ENCODE measurements at regions not wholly inside any gene's neighbourhood (a gene's known extent, or its start where the extent isn't known, plus 50 kb on each side); places are given as distances from the start of the nearest gene placed in this dataset.

DNA sequence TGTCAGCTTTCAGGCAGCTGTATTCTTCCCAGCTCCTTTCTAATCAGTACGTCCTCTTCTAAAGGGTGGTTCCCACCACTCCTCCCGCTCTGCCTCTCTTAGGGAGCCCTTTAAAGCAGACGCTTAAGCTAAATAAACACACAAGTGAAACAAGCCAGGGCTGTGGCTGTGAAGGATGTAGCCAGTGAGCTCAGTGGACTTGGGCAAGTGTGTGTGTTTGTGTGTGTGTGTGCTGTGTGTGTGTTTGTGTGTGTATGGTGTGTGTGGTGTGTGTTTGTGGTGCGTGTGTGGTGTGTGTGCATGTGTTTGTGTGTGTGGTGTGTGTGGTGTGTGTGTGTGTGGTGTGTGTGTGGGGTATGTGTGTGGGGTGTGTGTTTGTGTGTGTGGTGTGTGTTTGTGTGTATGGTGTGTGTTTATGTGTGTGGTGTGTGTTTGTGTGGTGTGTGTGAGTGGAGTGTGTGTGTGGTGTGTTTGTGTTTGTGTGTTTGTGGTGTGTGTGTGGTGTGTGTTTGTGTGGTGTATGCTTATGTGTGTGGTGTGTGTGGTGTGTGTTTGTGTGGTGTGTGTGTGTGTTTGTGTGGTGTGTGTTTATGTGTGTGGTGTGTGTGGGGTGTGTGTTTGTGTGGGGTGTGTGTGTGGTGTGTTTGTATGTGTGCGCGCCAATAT lies 283.3 kb downstream of the PTTG2 start:
- TF ChIP-seq MYBL2 (CRISPR knock-in tag; IDR thresholded peaks at IDR 0.05) = no peak
- TF ChIP-seq NFYB (CRISPR knock-in tag; conservative IDR thresholded peaks at IDR 0.05; ENCODE audit: low read depth) = no peak
- no peak for TF ChIP-seq NFATC4 (CRISPR knock-in tag; IDR thresholded peaks at IDR 0.05)
- no peak for TF ChIP-seq ELF4 (CRISPR knock-in tag; IDR thresholded peaks at IDR 0.05; ENCODE audit: low read depth)
- no peak for TF ChIP-seq ZNF121 (CRISPR knock-in tag; IDR thresholded peaks at IDR 0.05)
- TF ChIP-seq CREB1 (CRISPR knock-in tag; IDR thresholded peaks at IDR 0.05) = no peak
- TF ChIP-seq, protein P1, sequence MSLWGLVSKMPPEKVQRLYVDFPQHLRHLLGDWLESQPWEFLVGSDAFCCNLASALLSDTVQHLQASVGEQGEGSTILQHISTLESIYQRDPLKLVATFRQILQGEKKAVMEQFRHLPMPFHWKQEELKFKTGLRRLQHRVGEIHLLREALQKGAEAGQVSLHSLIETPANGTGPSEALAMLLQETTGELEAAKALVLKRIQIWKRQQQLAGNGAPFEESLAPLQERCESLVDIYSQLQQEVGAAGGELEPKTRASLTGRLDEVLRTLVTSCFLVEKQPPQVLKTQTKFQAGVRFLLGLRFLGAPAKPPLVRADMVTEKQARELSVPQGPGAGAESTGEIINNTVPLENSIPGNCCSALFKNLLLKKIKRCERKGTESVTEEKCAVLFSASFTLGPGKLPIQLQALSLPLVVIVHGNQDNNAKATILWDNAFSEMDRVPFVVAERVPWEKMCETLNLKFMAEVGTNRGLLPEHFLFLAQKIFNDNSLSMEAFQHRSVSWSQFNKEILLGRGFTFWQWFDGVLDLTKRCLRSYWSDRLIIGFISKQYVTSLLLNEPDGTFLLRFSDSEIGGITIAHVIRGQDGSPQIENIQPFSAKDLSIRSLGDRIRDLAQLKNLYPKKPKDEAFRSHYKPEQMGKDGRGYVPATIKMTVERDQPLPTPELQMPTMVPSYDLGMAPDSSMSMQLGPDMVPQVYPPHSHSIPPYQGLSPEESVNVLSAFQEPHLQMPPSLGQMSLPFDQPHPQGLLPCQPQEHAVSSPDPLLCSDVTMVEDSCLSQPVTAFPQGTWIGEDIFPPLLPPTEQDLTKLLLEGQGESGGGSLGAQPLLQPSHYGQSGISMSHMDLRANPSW (CRISPR knock-in tag; conservative IDR thresholded peaks at IDR 0.05; ENCODE audit: low read depth) = no peak
- TF ChIP-seq, protein P2, sequence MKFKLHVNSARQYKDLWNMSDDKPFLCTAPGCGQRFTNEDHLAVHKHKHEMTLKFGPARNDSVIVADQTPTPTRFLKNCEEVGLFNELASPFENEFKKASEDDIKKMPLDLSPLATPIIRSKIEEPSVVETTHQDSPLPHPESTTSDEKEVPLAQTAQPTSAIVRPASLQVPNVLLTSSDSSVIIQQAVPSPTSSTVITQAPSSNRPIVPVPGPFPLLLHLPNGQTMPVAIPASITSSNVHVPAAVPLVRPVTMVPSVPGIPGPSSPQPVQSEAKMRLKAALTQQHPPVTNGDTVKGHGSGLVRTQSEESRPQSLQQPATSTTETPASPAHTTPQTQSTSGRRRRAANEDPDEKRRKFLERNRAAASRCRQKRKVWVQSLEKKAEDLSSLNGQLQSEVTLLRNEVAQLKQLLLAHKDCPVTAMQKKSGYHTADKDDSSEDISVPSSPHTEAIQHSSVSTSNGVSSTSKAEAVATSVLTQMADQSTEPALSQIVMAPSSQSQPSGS (CRISPR knock-in tag; IDR thresholded peaks at IDR 0.05; ENCODE audit: borderline replicate concordance, low read depth) = no peak
- TF ChIP-seq, protein P3, sequence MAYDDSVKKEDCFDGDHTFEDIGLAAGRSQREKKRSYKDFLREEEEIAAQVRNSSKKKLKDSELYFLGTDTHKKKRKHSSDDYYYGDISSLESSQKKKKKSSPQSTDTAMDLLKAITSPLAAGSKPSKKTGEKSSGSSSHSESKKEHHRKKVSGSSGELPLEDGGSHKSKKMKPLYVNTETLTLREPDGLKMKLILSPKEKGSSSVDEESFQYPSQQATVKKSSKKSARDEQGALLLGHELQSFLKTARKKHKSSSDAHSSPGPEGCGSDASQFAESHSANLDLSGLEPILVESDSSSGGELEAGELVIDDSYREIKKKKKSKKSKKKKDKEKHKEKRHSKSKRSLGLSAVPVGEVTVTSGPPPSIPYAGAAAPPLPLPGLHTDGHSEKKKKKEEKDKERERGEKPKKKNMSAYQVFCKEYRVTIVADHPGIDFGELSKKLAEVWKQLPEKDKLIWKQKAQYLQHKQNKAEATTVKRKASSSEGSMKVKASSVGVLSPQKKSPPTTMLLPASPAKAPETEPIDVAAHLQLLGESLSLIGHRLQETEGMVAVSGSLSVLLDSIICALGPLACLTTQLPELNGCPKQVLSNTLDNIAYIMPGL (CRISPR knock-in tag; IDR thresholded peaks at IDR 0.05) = no peak
- TF ChIP-seq RELA (CRISPR knock-in tag; IDR thresholded peaks at IDR 0.05; ENCODE audit: borderline replicate concordance) = no peak
- no peak for TF ChIP-seq ZNF416 (CRISPR knock-in tag; IDR thresholded peaks at IDR 0.05)
- TF ChIP-seq NR3C1 (CRISPR knock-in tag; conservative IDR thresholded peaks at IDR 0.05; ENCODE audit: low read depth) = no peak
- TF ChIP-seq SP1 (CRISPR knock-in tag; conservative IDR thresholded peaks at IDR 0.05) = no peak
- TF ChIP-seq, protein P4, sequence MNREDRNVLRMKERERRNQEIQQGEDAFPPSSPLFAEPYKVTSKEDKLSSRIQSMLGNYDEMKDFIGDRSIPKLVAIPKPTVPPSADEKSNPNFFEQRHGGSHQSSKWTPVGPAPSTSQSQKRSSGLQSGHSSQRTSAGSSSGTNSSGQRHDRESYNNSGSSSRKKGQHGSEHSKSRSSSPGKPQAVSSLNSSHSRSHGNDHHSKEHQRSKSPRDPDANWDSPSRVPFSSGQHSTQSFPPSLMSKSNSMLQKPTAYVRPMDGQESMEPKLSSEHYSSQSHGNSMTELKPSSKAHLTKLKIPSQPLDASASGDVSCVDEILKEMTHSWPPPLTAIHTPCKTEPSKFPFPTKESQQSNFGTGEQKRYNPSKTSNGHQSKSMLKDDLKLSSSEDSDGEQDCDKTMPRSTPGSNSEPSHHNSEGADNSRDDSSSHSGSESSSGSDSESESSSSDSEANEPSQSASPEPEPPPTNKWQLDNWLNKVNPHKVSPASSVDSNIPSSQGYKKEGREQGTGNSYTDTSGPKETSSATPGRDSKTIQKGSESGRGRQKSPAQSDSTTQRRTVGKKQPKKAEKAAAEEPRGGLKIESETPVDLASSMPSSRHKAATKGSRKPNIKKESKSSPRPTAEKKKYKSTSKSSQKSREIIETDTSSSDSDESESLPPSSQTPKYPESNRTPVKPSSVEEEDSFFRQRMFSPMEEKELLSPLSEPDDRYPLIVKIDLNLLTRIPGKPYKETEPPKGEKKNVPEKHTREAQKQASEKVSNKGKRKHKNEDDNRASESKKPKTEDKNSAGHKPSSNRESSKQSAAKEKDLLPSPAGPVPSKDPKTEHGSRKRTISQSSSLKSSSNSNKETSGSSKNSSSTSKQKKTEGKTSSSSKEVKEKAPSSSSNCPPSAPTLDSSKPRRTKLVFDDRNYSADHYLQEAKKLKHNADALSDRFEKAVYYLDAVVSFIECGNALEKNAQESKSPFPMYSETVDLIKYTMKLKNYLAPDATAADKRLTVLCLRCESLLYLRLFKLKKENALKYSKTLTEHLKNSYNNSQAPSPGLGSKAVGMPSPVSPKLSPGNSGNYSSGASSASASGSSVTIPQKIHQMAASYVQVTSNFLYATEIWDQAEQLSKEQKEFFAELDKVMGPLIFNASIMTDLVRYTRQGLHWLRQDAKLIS (CRISPR knock-in tag; IDR thresholded peaks at IDR 0.05; ENCODE audit: borderline replicate concordance) = no peak
- TF ChIP-seq, protein P5, sequence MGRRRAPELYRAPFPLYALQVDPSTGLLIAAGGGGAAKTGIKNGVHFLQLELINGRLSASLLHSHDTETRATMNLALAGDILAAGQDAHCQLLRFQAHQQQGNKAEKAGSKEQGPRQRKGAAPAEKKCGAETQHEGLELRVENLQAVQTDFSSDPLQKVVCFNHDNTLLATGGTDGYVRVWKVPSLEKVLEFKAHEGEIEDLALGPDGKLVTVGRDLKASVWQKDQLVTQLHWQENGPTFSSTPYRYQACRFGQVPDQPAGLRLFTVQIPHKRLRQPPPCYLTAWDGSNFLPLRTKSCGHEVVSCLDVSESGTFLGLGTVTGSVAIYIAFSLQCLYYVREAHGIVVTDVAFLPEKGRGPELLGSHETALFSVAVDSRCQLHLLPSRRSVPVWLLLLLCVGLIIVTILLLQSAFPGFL (CRISPR knock-in tag; IDR thresholded peaks at IDR 0.05; ENCODE audit: borderline replicate concordance) = no peak
- no peak for TF ChIP-seq NR2C2 (CRISPR knock-in tag; IDR thresholded peaks at IDR 0.05)
- TF ChIP-seq, protein P6, sequence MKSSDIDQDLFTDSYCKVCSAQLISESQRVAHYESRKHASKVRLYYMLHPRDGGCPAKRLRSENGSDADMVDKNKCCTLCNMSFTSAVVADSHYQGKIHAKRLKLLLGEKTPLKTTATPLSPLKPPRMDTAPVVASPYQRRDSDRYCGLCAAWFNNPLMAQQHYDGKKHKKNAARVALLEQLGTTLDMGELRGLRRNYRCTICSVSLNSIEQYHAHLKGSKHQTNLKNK (CRISPR knock-in tag; IDR thresholded peaks at IDR 0.05) = no peak
- no peak for TF ChIP-seq RORB (CRISPR knock-in tag; IDR thresholded peaks at IDR 0.05)
- H3K4me3 Mint-ChIP-seq = no peak overlapping the region
- H3K27ac Mint-ChIP-seq = no peak overlapping the region
- DNase-seq (ENCODE audit: low spot score) (no peak), ATAC-seq (no peak)
- no peaks in the 10 kb centered on the region for H3K36me3 Mint-ChIP-seq
- POLR2A ChIA-PET = no interaction called here
- H3K4me1 Mint-ChIP-seq = no peaks in the 10 kb centered on the region
- peaks cover 11% of the 10 kb centered on the region for H3K9me3 Mint-ChIP-seq
- no peaks in the 10 kb centered on the region; the same call in 1 of the 2 replicates for H3K27me3 Mint-ChIP-seq (ENCODE audit: low read depth)
- CTCF ChIA-PET = no interaction called here
